Trophoblast cell (in vitro differentiated cells and primary cell): ENCODE measurements at regions not wholly inside any gene's neighbourhood (a gene's known extent, or its start where the extent isn't known, plus 50 kb on each side); places are given as distances from the start of the nearest gene placed in this dataset.

Source experiments
- DNase-seq, 2 donors: peaks; one replicate each; pipeline ENCODE4 v3.0.0-alpha.2; 2016
- H2AFZ ChIP-seq: 2 replicates; pipeline ENCODE4 v1.6.1; 2013; ENCODE audit warnings: low read length, moderate library complexity, mild to moderate bottlenecking; ENCODE audit not compliant: insufficient read depth, poor library complexity
- H2AK5ac ChIP-seq: 2 replicates; pipeline ENCODE4 v1.6.1; 2013; ENCODE audit warnings: mild to moderate bottlenecking, low read length
- H2BK120ac ChIP-seq: 2 replicates; pipeline ENCODE4 v1.6.1; 2013; ENCODE audit warnings: low read length, mild to moderate bottlenecking, moderate library complexity; ENCODE audit not compliant: insufficient read depth, poor library complexity
- H2BK12ac ChIP-seq: 2 replicates; pipeline ENCODE4 v1.6.1; 2013; ENCODE audit warnings: mild to moderate bottlenecking, low read length, moderate library complexity
- H2BK5ac ChIP-seq: 2 replicates; pipeline ENCODE4 v1.6.1; 2013; ENCODE audit warnings: low read length, low read depth, moderate library complexity, mild to moderate bottlenecking; ENCODE audit not compliant: poor library complexity
- H3K14ac ChIP-seq: 2 replicates; pipeline ENCODE4 v1.6.1; 2013; ENCODE audit warnings: mild to moderate bottlenecking, low read length
- H3K18ac ChIP-seq: 2 replicates; pipeline ENCODE4 v1.6.1; 2013; ENCODE audit warnings: mild to moderate bottlenecking, low read length
- H3K23ac ChIP-seq: 2 replicates; pipeline ENCODE4 v1.6.1; 2013; ENCODE audit warnings: low read length
- H3K27ac ChIP-seq: 2 replicates; pipeline ENCODE4 v1.5.1; 2013; ENCODE audit warnings: low read depth, mild to moderate bottlenecking, inconsistent platforms, low read length, moderate library complexity
- H3K27me3 ChIP-seq: 2 replicates; pipeline ENCODE4 v1.6.1; 2013; ENCODE audit warnings: inconsistent platforms, mild to moderate bottlenecking, low read length, moderate library complexity; ENCODE audit not compliant: insufficient read depth
- H3K36me3 ChIP-seq, 2 experiments: 1 replicate in 1 of 2; 2 replicates in 1 of 2; pipeline ENCODE4 v1.6.1; 2013; ENCODE audit warnings: low read length in 2 of 2, mild to moderate bottlenecking in 2 of 2, moderate library complexity in 1 of 2; ENCODE audit not compliant: insufficient read depth in 2 of 2, control insufficient read depth in 1 of 2
- H3K4ac ChIP-seq: 2 replicates; pipeline ENCODE4 v1.6.1; 2013; ENCODE audit warnings: low read depth, mild to moderate bottlenecking, low read length, moderate library complexity
- H3K4me1 ChIP-seq, 2 experiments: 1 replicate in 1 of 2; 2 replicates in 1 of 2; pipeline ENCODE4 v1.6.1; 2013; ENCODE audit warnings: low read length in 2 of 2, mild to moderate bottlenecking in 2 of 2, moderate library complexity in 1 of 2; ENCODE audit not compliant: insufficient read depth in 2 of 2, control insufficient read depth in 1 of 2
- H3K4me2 ChIP-seq: 2 replicates; pipeline ENCODE4 v1.6.1; 2013; ENCODE audit warnings: inconsistent platforms, mild to moderate bottlenecking, low read length, moderate library complexity
- H3K4me3 ChIP-seq: 2 replicates; pipeline ENCODE4 v1.5.1; 2013; ENCODE audit warnings: mild to moderate bottlenecking, low read depth, low read length, inconsistent platforms
- H3K79me1 ChIP-seq: one replicate; pipeline ENCODE4 v1.6.1; 2013; ENCODE audit warnings: low read length
- H3K79me2 ChIP-seq: 2 replicates; pipeline ENCODE4 v1.6.1; 2013; ENCODE audit warnings: low read length, mild to moderate bottlenecking; ENCODE audit not compliant: control insufficient read depth, insufficient read depth, poor library complexity
- H3K9ac ChIP-seq: 2 replicates; pipeline ENCODE4 v1.6.1; 2013; ENCODE audit warnings: mild to moderate bottlenecking, low read length
- H3K9me3 ChIP-seq: 2 replicates; pipeline ENCODE4 v1.6.1; 2013; ENCODE audit warnings: low read depth, mild to moderate bottlenecking, control low read depth, inconsistent platforms, low read length; ENCODE audit not compliant: insufficient read depth
- H4K12ac ChIP-seq: 2 replicates; pipeline ENCODE4 v1.6.1; 2013; ENCODE audit warnings: low read depth, mild to moderate bottlenecking, low read length, moderate library complexity
- H4K8ac ChIP-seq: 2 replicates; pipeline ENCODE4 v1.6.1; 2013; ENCODE audit warnings: low read depth, mild to moderate bottlenecking, low read length, moderate library complexity
- H4K91ac ChIP-seq: one replicate; pipeline ENCODE4 v1.6.1; 2013; ENCODE audit warnings: low read depth, mild to moderate bottlenecking, low read length, moderate library complexity
- WGBS: extraction: QIAGEN DNeasy Blood & Tissue Kit; methylation state at CpG from one replicate; pipeline ENCODE4 v1.1.7; 2013; ENCODE audit warnings: missing lambda C conversion rate; ENCODE audit not compliant: insufficient read length, insufficient coverage; ENCODE audit errors: extremely low coverage; 5-methylcytosine and 5-hydroxymethylcytosine counted together

DNA sequence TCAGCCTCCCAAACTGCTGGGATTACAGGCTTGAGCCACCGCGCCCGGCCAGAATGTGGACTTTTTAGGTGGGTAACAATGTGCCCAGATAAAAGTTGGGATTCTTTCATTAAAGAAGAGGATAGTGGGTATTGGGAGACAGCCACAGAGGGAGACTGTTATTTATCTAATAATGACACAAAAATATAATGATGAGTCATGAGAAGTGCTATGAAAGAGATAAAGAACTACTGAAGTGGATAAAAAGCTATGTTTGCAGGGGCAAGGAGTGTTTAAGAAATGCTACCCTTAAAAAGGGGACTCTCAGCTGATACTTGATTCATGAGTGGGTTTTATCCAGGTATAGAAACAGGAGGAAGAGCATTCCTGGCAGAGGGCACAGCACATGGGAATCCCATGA lies 143.6 kb upstream of the ERCC6L2 start:
- H3K18ac ChIP-seq = no peak overlapping the region
- no peak for DNase-seq
- no peak overlapping the region for H2BK120ac ChIP-seq
- H3K9ac ChIP-seq = no peak overlapping the region
- no peak overlapping the region for H3K4me3 ChIP-seq
- H3K79me1 ChIP-seq = peaks cover 10% of the 10 kb centered on the region
- no peak overlapping the region for H3K4me2 ChIP-seq
- H3K14ac ChIP-seq = no peak overlapping the region
- no peak overlapping the region for H2AK5ac ChIP-seq
- H3K79me2 ChIP-seq = no peaks in the 10 kb centered on the region
- no peak overlapping the region for H3K4ac ChIP-seq
- peaks cover 2% of the 10 kb centered on the region for H3K9me3 ChIP-seq
- H4K91ac ChIP-seq = no peak overlapping the region
- H3K36me3 ChIP-seq = no peaks in the 10 kb centered on the region
- no CpG with 5 or more reads among the region's 3 CpGs for WGBS
- H4K8ac ChIP-seq = no peak overlapping the region
- H2BK12ac ChIP-seq = no peak overlapping the region
- no peak overlapping the region for H3K27ac ChIP-seq
- H3K4me1 ChIP-seq = peaks cover 15 to 18% of the 10 kb centered on the region in 2 experiments
- H2BK5ac ChIP-seq = no peak overlapping the region
- no peaks in the 10 kb centered on the region for H3K27me3 ChIP-seq
- no peak overlapping the region for H3K23ac ChIP-seq
- no peak overlapping the region for H4K12ac ChIP-seq
- no peak overlapping the region for H2AFZ ChIP-seq

DNA sequence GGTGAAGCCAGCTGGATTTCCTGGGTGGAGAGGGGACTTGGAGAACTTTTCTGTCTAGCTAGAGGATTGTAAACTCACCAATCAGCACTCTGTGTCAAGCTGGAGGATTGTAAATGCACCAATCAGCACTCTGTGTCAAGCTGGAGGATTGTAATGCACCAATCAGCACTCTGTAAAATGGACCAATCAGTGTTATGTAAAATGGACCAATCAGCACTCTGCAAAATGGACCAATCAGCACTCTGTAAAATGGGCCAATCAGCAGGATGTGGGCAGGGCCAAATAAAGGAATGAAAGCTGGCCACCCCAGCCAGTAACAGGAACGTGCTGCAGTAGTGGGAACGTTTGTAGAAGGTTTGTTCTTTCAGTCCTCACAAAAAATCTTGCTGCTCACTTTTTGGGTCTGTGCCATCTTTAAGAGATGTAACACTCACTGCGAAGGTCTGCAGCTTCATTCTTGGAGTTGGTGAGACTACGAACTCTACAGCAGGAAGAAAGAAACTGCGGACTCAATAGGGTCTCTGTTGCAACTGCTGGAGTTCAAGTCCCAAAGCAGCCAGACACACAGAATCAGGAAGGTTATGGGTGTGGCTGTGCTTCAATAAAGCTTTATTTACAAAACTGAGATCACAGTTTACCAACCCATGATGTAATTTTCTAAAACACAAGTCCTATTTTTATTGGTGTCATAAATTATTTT lies 145.7 kb upstream of the ERCC6L2 start:
- no peak for DNase-seq
- H3K79me1 ChIP-seq = peaks cover 5% of the 10 kb centered on the region
- H3K27me3 ChIP-seq = no peaks in the 10 kb centered on the region
- no peak overlapping the region for H3K23ac ChIP-seq
- H3K4ac ChIP-seq = no peak overlapping the region
- H3K4me2 ChIP-seq = no peak overlapping the region
- no peak overlapping the region for H3K18ac ChIP-seq
- H2AK5ac ChIP-seq = no peak overlapping the region
- no peak overlapping the region for H4K12ac ChIP-seq
- H4K91ac ChIP-seq = no peak overlapping the region
- no peak overlapping the region for H2BK120ac ChIP-seq
- H3K14ac ChIP-seq = no peak overlapping the region
- H3K27ac ChIP-seq = no peak overlapping the region
- no peaks in the 10 kb centered on the region for H3K79me2 ChIP-seq
- no peaks in the 10 kb centered on the region for H3K36me3 ChIP-seq
- no CpG with 5 or more reads among the region's 5 CpGs for WGBS
- H3K4me3 ChIP-seq = no peak overlapping the region
- no peak overlapping the region for H2AFZ ChIP-seq
- no peak overlapping the region for H3K9ac ChIP-seq
- H3K4me1 ChIP-seq = peaks cover 4 to 5% of the 10 kb centered on the region in 2 experiments
- no peak overlapping the region for H2BK5ac ChIP-seq
- peaks cover 2% of the 10 kb centered on the region for H3K9me3 ChIP-seq
- H2BK12ac ChIP-seq = no peak overlapping the region
- no peak overlapping the region for H4K8ac ChIP-seq

DNA sequence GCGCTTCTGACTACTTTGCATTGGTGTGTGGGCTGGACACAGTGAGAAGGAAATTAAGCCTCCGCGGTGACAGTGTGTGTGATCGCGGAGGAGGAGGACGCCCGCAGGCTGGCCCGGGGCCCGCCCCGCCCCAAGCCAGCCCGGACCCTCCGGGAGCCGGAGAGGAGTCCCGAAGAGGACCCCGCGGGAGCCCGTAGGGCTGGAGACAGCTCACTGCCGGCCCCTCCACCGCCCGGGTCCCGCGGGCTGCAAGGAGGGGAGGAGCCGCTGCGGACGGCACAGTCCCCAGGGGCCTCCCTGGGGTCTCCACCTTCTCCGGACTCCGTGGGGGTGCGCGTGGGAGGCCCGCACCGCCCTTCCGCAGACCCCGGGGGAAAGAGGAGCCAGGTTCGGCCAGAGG lies 146.4 kb upstream of the ERCC6L2 start:
- Histone ChIP-seq H2AFZ (no peak overlapping the region), H2AK5ac (no peak overlapping the region), H3K4me3 (no peak overlapping the region), H3K27me3 (no peaks in the 10 kb centered on the region), H3K23ac (no peak overlapping the region), H4K8ac (no peak overlapping the region), H3K18ac (no peak overlapping the region), H3K9ac (no peak overlapping the region), H3K4ac (no peak overlapping the region), H3K79me2 (no peaks in the 10 kb centered on the region), H3K36me3 (no peaks in the 10 kb centered on the region), H3K27ac (no peak overlapping the region), H3K9me3 (peaks cover 2% of the 10 kb centered on the region), H3K14ac (no peak overlapping the region), H3K4me2 (no peak overlapping the region), H2BK5ac (no peak overlapping the region), H2BK120ac (no peak overlapping the region), H3K4me1 (peaks cover 2 to 3% of the 10 kb centered on the region in 2 experiments), H2BK12ac (no peak overlapping the region), H4K12ac (no peak overlapping the region), H3K79me1 (peaks cover 3% of the 10 kb centered on the region), H4K91ac (no peak overlapping the region)
- no peak for DNase-seq
- WGBS = no CpG with 5 or more reads among the region's 34 CpGs

DNA sequence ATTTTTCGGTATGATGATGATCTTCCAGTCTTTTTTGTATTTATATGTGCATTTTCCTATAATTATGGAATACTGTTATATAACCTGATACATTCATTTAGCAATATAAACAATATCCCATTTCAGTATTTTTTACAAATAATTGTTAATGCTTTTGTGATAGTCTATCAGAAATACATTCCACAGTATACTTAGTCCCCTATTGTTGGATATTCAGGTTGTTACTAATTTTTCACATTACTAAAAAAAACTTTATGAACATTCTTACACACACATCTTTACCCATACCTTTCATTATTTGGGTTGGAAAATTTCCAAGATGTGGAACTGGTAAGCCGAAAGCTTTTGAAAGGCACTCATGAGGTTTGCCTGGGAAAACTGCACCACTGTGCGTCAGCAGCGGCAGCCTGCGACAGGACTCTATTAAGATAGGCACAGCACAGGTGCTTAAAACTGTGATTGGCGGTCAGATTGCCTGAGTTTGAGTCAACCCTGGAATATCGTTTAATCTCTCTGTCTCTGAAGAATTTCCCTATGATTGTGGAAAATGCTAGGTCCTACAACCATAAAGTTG lies 147.5 kb upstream of the ERCC6L2 start:
- Histone ChIP-seq H3K9me3 (peaks cover 2% of the 10 kb centered on the region), H2AK5ac (no peak overlapping the region), H3K27ac (no peak overlapping the region), H3K4ac (no peak overlapping the region), H3K4me1 (peaks cover 0 to 3% of the 10 kb centered on the region in 2 experiments), H4K12ac (no peak overlapping the region), H3K9ac (no peak overlapping the region), H2BK5ac (no peak overlapping the region), H3K4me3 (no peak overlapping the region), H2BK120ac (no peak overlapping the region), H3K79me2 (no peaks in the 10 kb centered on the region), H2BK12ac (no peak overlapping the region), H3K36me3 (no peaks in the 10 kb centered on the region), H4K91ac (no peak overlapping the region), H2AFZ (no peak overlapping the region), H3K27me3 (no peaks in the 10 kb centered on the region), H4K8ac (no peak overlapping the region), H3K18ac (no peak overlapping the region), H3K23ac (no peak overlapping the region), H3K14ac (no peak overlapping the region), H3K79me1 (peaks cover 2% of the 10 kb centered on the region), H3K4me2 (no peak overlapping the region)
- DNase-seq = no peak
- no CpG with 5 or more reads among the region's 7 CpGs for WGBS
